T-helper 9 cell (primary cell): ENCODE measurements at regions not wholly inside any gene's neighbourhood (a gene's known extent, or its start where the extent isn't known, plus 50 kb on each side); places are given as distances from the start of the nearest gene placed in this dataset.

Source experiments
- DNase-seq: peaks from one replicate; pipeline ENCODE4 v3.0.0-alpha.2; 2020

- DNase-seq, result no peak
Measured at GRCh38 chr18:45274026-45274425, 341.2 kb upstream of the SLC14A2 start.

- DNase-seq, result no peak
Measured at GRCh38 chr18:45275367-45276113, 339.7 kb upstream of the SLC14A2 start.

- DNase-seq, result no peak
Measured at GRCh38 chr18:45276878-45277277, 338.4 kb upstream of the SLC14A2 start.

GRCh38 chr18:45277908-45278307 is 337.4 kb upstream of the SLC14A2 start:
- no peak for DNase-seq

- DNase-seq, result no peak
Measured at GRCh38 chr18:45280481-45281276, 334.6 kb upstream of the SLC14A2 start.

GRCh38 chr18:45282101-45282812 is 333.0 kb upstream of the SLC14A2 start:
- no peak for DNase-seq

GRCh38 chr18:45284174-45284573 is 331.1 kb upstream of the SLC14A2 start:
- no peak for DNase-seq

- DNase-seq, result no peak
Measured at GRCh38 chr18:45284851-45285250, 330.4 kb upstream of the SLC14A2 start.

GRCh38 chr18:45285251-45285650 is 330.0 kb upstream of the SLC14A2 start:
- DNase-seq, result no peak

GRCh38 chr18:45286431-45286830 is 328.8 kb upstream of the SLC14A2 start:
- no peak for DNase-seq

- DNase-seq, result no peak
Measured at GRCh38 chr18:45287531-45287930, 327.7 kb upstream of the SLC14A2 start.

GRCh38 chr18:45290364-45290763 is 324.9 kb upstream of the SLC14A2 start:
- no peak for DNase-seq

GRCh38 chr18:45291621-45292615 is 323.4 kb upstream of the SLC14A2 start:
- DNase-seq, result no peak

GRCh38 chr18:45295388-45295787 is 319.9 kb upstream of the SLC14A2 start:
- DNase-seq, result no peak

GRCh38 chr18:45298986-45299385 is 316.3 kb upstream of the SLC14A2 start:
- no peak for DNase-seq

GRCh38 chr18:45303026-45303425 is 312.2 kb upstream of the SLC14A2 start:
- DNase-seq, result no peak

GRCh38 chr18:45304558-45304957 is 310.7 kb upstream of the SLC14A2 start:
- no peak for DNase-seq

GRCh38 chr18:45312555-45313126 is 302.6 kb upstream of the SLC14A2 start:
- DNase-seq, result no peak

- DNase-seq, result no peak
Measured at GRCh38 chr18:45316127-45316526, 299.1 kb upstream of the SLC14A2 start.

- no peak for DNase-seq
Measured at GRCh38 chr18:45317948-45318640, 297.2 kb upstream of the SLC14A2 start.

- DNase-seq, result no peak
Measured at GRCh38 chr18:45320724-45321123, 294.6 kb upstream of the SLC14A2 start.
